Transverse colon (tissue), 4 donors: ENCODE measurements at regions not wholly inside any gene's neighbourhood (a gene's known extent, or its start where the extent isn't known, plus 50 kb on each side); places are given as distances from the start of the nearest gene placed in this dataset.

Source experiments
- DNase-seq: peaks from one replicate; pipeline ENCODE4 v3.0.0-alpha.2; 2019
- H3K27ac ChIP-seq, 4 donors: fragments of 200-600 bp; sonication (generic); 2 replicates each; pipeline ENCODE4 v1.5.1; 2016 to 2018; ENCODE audit warnings: inconsistent platforms in 4 of 4
- H3K27me3 ChIP-seq: fragments of 200-600 bp; sonication (generic); 2 replicates; pipeline ENCODE4 v1.5.1; 2017; ENCODE audit warnings: inconsistent platforms
- H3K36me3 ChIP-seq, 4 donors: fragments of 200-600 bp; sonication (generic); 2 replicates each; pipeline ENCODE4 v1.5.1; 2017 to 2019; ENCODE audit warnings: inconsistent platforms in 4 of 4
- H3K4me1 ChIP-seq, 4 donors: fragments of 200-600 bp; sonication (generic); 2 replicates each; pipeline ENCODE4 v1.5.1; 2017 to 2020; ENCODE audit warnings: inconsistent platforms in 4 of 4
- H3K4me3 ChIP-seq, 4 donors: fragments of 200-600 bp; sonication (generic); 1 replicate in 1 of 4; 2 replicates in 3 of 4; pipeline versions ENCODE4 v1.5.1 to v1.6.1; 2017 to 2019; ENCODE audit warnings: inconsistent platforms in 4 of 4
- H3K9me3 ChIP-seq, 2 donors: fragments of 200-600 bp; sonication (generic); 2 replicates each; pipeline ENCODE4 v1.5.1; 2017 to 2019; ENCODE audit warnings: inconsistent platforms in 2 of 2
- CTCF ChIP-seq, 5 experiments: fragments of 200-600 bp in 3 of 5; fragments of 450-650 bp in 2 of 5; sonication (generic) in 3 of 5; IDR thresholded peaks; 1 replicate in 2 of 5; 2 replicates in 3 of 5; pipeline ENCODE4 v1.5.1; 2016 to 2017; ENCODE audit warnings: antibody characterized with exemption in 5 of 5, inconsistent platforms in 3 of 5, mild to moderate bottlenecking in 2 of 5, moderate library complexity in 1 of 5
- EP300 ChIP-seq: sonication (generic); formaldehyde crosslinking; IDR thresholded peaks from one replicate; pipeline ENCODE4 v1.6.1; 2017; ENCODE audit warnings: antibody characterized with exemption, low read depth
- POLR2A ChIP-seq: fragments of 450-650 bp; IDR thresholded peaks from one replicate; pipeline ENCODE4 v1.6.1; 2016; ENCODE audit warnings: antibody characterized with exemption, mild to moderate bottlenecking, moderate library complexity
- POLR2AphosphoS5 ChIP-seq, 3 donors: sonication (generic); formaldehyde crosslinking; IDR thresholded peaks; one replicate each; pipeline ENCODE4 v1.6.1; 2016; ENCODE audit warnings: antibody characterized with exemption in 3 of 3
- WGBS, 2 donors: methylation state at CpG; one replicate each; pipeline ENCODE4 v1.1.5; 2018; ENCODE audit warnings: low coverage in 1 of 2; 5-methylcytosine and 5-hydroxymethylcytosine counted together
- in situ Hi-C, 4 donors: fragments of 200-750 bp; cut with MboI; loops; one replicate each; pipeline versions ENCODE4 v1.15.0 to v1.15.1; 2017; ENCODE audit warnings: low sequenced_read_pairs in 3 of 4, low pct_ligation_motif_present in 1 of 4, low pct_unique_long_range_greater_than_20kb in 1 of 4
- intact Hi-C: fragments of 100-400 bp; cut with DNase I; formaldehyde crosslinking; loops from one replicate; pipeline ENCODE4 v1.15.1; 2023; ENCODE audit warnings: low total_unique reads

- Histone ChIP-seq H3K4me3 (no peak overlapping the region), H3K27ac (no peak overlapping the region), H3K4me1 (no peaks in the 10 kb centered on the region), H3K36me3 (no peaks in the 10 kb centered on the region), H3K27me3 (peaks cover 6% of the 10 kb centered on the region), H3K9me3 (no peaks in the 10 kb centered on the region)
- intact Hi-C loops = no loop called here
- in situ Hi-C loops = no loop called here
- no peak for TF ChIP-seq CTCF (IDR thresholded peaks at IDR 0.05)
- no peak for TF ChIP-seq POLR2AphosphoS5 (IDR thresholded peaks at IDR 0.05)
- TF ChIP-seq EP300 = no peak
- no peak for DNase-seq
- WGBS, 2 donors = 75 to 76% methylated on average over 2 of the region's 2 CpGs
These were observed 103.3 kb downstream of the MYCN start for GRCh38 chr2:16043627-16044026.

DNA sequence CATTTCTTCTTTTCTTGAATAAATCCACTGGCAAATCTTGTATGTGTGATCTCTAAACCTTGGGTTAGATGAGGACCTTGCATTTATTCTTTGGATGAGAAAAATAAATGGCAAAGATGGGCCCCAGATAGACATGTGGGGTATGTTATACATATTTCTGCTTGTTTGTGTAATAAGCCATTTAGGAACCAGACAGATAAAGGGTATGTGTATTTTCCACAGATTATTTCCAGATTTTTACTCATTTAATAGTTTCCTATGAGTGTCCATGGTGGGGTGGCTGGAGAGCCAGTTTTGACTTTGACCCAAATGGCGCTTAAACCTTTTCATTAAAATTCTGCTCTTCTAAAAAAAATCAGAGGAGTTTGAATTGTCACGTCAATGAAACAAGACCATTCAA lies 102.8 kb downstream of the MYCN start:
- Histone ChIP-seq H3K4me1 (no peaks in the 10 kb centered on the region), H3K27ac (no peak overlapping the region), H3K9me3 (no peaks in the 10 kb centered on the region), H3K4me3 (no peak overlapping the region), H3K36me3 (no peaks in the 10 kb centered on the region), H3K27me3 (peaks cover 6% of the 10 kb centered on the region)
- intact Hi-C loops (no loop called here), in situ Hi-C loops (no loop called here)
- DNase-seq = no peak
- WGBS, 2 donors = 85 to 95% methylated on average over 2 of the region's 2 CpGs
- TF ChIP-seq POLR2A (no peak), CTCF (IDR thresholded peaks at IDR 0.05) (no peak)

DNA sequence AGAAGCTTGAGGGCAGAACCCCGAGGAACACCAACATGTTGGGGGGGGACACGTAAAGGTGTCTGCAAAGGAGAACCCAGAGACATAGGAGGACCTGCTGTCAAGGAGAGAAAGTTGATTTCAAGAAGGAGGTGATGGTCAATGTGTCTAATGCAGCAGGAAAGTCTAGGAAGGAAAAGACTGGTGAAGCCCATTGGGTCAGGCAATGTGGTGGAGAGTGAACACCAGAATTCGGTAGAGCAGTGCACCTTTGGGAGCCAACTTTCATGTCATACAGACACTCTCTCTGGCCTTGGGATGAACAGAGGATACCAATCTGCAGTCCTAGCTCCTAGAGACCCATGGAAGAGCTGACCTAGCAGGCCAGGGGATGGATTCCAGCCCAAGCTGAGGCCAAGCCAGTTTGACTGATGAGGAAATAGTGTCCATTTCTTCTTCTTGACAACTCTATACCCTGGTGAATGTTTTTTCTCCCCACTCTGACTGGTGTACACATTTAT lies 101.9 kb downstream of the MYCN start:
- in situ Hi-C loops = no loop called here
- H3K27me3 ChIP-seq = peaks cover 6% of the 10 kb centered on the region

DNA sequence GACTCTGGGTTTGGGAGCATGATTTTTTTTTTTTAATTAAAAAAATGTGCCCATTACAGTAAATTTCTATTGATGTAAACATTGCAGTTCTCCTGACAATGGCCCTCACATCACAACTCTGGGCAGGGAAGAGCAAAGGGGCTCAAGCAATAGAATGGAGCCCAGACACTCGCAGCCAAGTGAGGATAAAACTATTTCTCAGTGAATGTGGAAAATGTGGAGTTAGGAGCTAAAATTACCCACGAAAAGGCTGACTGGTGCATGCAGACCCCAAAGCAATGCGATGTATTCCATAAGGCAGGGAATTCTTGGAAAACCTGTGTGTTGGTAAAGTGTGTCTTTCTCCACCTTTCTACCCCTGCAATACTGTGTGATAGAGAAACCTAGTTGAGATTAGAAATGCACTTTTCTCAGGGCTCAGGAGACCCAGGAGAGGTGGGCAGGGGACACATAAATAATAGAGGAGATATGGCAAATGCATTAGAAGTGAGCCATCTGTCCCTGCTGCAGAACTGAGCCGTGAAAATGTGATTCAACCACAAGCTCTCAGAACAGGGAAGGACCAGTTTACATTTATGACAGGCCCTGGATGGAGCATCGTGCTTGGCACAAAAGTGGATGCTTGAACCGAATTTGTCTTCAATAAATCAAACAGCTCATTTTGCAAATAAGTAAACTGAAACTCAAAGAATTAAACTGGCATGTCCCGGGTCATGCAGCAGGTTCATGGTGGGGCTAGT lies 100.1 kb downstream of the MYCN start:
- in situ Hi-C loops = no loop called here

More for the DNA sequence above, 101.9 kb downstream of the MYCN start:
- H3K9me3 ChIP-seq = no peaks in the 10 kb centered on the region
- DNase-seq = no peak
- no peak overlapping the region for H3K4me3 ChIP-seq
- H3K36me3 ChIP-seq = no peaks in the 10 kb centered on the region
- no peak overlapping the region for H3K27ac ChIP-seq
- 81 to 90% methylated on average over 2 to 3 of the region's 3 CpGs for WGBS, 2 donors
- intact Hi-C loops = no loop called here
- no peak for TF ChIP-seq POLR2AphosphoS5 (IDR thresholded peaks at IDR 0.05)
- TF ChIP-seq EP300 = no peak
- no peak for TF ChIP-seq CTCF (IDR thresholded peaks at IDR 0.05)
- no peak for TF ChIP-seq POLR2A
- no peaks in the 10 kb centered on the region for H3K4me1 ChIP-seq

More for the DNA sequence above, 100.1 kb downstream of the MYCN start:
- Histone ChIP-seq H3K36me3 (no peaks in the 10 kb centered on the region), H3K9me3 (no peaks in the 10 kb centered on the region), H3K27me3 (peaks cover 6% of the 10 kb centered on the region), H3K27ac (no peak overlapping the region), H3K4me3 (no peak overlapping the region), H3K4me1 (no peaks in the 10 kb centered on the region)
- WGBS, 2 donors = 68 to 74% methylated on average over 5 to 7 of the region's 7 CpGs
- DNase-seq = no peak
- TF ChIP-seq POLR2A = no peak
- no peak for TF ChIP-seq EP300
- no peak for TF ChIP-seq POLR2AphosphoS5 (IDR thresholded peaks at IDR 0.05)
- TF ChIP-seq CTCF (IDR thresholded peaks at IDR 0.05) = no peak
- intact Hi-C loops = no loop called here
